NB4 (cell line): ENCODE measurements at regions not wholly inside any gene's neighbourhood (a gene's known extent, or its start where the extent isn't known, plus 50 kb on each side); places are given as distances from the start of the nearest gene placed in this dataset.

Experiments
- DNase-seq: peaks from one replicate; pipeline ENCODE4 v3.0.0; 2010; ENCODE audit warnings: low read depth
- H3K4me3 ChIP-seq: one replicate; pipeline ENCODE4 v1.5.1; 2011; ENCODE audit warnings: mild to moderate bottlenecking, low read depth, low read length, moderate library complexity
- CTCF ChIP-seq: IDR thresholded peaks from one replicate; pipeline ENCODE4 v1.5.1; 2012; ENCODE audit warnings: low read depth, low read length
- MAX ChIP-seq: IDR thresholded peaks from 2 replicates; pipeline ENCODE4 v1.6.1; 2011; ENCODE audit warnings: low read depth, low read length
- MYC ChIP-seq: IDR thresholded peaks from 2 replicates; pipeline ENCODE4 v1.6.1; 2011; ENCODE audit warnings: low read depth, low read length
- POLR2A ChIP-seq: IDR thresholded peaks from 2 replicates; pipeline ENCODE4 v1.6.1; 2011; ENCODE audit warnings: mild to moderate bottlenecking; ENCODE audit not compliant: insufficient read length; ENCODE audit errors: extremely low read depth

- H3K4me3 ChIP-seq, result no peak overlapping the region
- DNase-seq, result peak; percentile 66
- TF ChIP-seq POLR2A, result no peak
- TF ChIP-seq CTCF, result no peak
- no peak for TF ChIP-seq MYC
- no peak for TF ChIP-seq MAX
These were observed 234.9 kb downstream of the KTN1 start for GRCh38 chr14:55814873-55815272.

GRCh38 chr14:55816225-55816624 is 236.2 kb downstream of the KTN1 start:
- DNase-seq, result no peak
- no peak overlapping the region for H3K4me3 ChIP-seq
- no peak for TF ChIP-seq POLR2A
- no peak for TF ChIP-seq MAX
- no peak for TF ChIP-seq MYC
- TF ChIP-seq CTCF, result no peak

GRCh38 chr14:55819610-55820304 is 239.8 kb downstream of the KTN1 start:
- no peak overlapping the region for H3K4me3 ChIP-seq
- TF ChIP-seq CTCF (no peak), MYC (no peak), MAX (no peak), POLR2A (no peak)
- peak; percentile 68 for DNase-seq

- no peak for TF ChIP-seq CTCF
- TF ChIP-seq POLR2A, result no peak
- TF ChIP-seq MAX, result no peak
- TF ChIP-seq MYC, result no peak
- DNase-seq, result no peak
- no peak overlapping the region for H3K4me3 ChIP-seq
These were observed 242.9 kb downstream of the KTN1 start for GRCh38 chr14:55822906-55823305.

GRCh38 chr14:55832122-55832911 is 252.3 kb downstream of the KTN1 start:
- no peak overlapping the region for H3K4me3 ChIP-seq
- DNase-seq, result no peak
- TF ChIP-seq CTCF, result no peak
- no peak for TF ChIP-seq MAX
- TF ChIP-seq POLR2A, result no peak
- no peak for TF ChIP-seq MYC
